ENCODE measurements at regions not wholly inside any gene's neighbourhood (a gene's known extent, or its start where the extent isn't known, plus 50 kb on each side); places are given as distances from the start of the nearest gene placed in this dataset.

DNA sequence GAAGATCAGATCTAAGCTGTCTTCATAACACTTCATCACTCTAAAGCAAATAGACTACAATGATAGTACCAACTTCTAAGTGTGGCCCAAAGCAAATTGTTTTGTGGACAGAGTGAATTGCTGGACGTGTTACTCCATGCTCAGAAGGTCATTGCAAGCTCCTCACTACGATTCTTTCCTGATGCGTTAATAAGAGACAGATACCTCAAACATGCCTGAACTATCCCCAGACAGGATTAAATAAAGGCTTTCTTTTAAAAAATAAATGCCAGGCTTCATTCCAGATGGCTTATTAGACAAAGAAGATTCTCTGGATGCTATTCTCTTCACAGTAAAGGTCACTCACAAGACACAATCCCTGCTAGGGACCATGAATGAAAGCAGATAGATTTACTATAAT, 621.2 kb downstream of the DCDC2C start:
- no peak for TF ChIP-seq POLR2A (IDR thresholded peaks at IDR 0.05)
- TF ChIP-seq, protein P1, sequence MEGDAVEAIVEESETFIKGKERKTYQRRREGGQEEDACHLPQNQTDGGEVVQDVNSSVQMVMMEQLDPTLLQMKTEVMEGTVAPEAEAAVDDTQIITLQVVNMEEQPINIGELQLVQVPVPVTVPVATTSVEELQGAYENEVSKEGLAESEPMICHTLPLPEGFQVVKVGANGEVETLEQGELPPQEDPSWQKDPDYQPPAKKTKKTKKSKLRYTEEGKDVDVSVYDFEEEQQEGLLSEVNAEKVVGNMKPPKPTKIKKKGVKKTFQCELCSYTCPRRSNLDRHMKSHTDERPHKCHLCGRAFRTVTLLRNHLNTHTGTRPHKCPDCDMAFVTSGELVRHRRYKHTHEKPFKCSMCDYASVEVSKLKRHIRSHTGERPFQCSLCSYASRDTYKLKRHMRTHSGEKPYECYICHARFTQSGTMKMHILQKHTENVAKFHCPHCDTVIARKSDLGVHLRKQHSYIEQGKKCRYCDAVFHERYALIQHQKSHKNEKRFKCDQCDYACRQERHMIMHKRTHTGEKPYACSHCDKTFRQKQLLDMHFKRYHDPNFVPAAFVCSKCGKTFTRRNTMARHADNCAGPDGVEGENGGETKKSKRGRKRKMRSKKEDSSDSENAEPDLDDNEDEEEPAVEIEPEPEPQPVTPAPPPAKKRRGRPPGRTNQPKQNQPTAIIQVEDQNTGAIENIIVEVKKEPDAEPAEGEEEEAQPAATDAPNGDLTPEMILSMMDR (IDR thresholded peaks at IDR 0.05), result no peak

Measured in breast epithelium (tissue), 3 donors.